MM.1S (cell line): ENCODE measurements at regions not wholly inside any gene's neighbourhood (a gene's known extent, or its start where the extent isn't known, plus 50 kb on each side); places are given as distances from the start of the nearest gene placed in this dataset.

ENCODE experiments used
- DNase-seq: peaks from one replicate; pipeline ENCODE4 v3.0.0-alpha.2; 2015
- H2AFZ ChIP-seq: fragments of 300-600 bp; sonication (generic); 2 replicates; pipeline ENCODE4 v1.6.0; 2016; ENCODE audit warnings: antibody characterized with exemption, low read length
- H3F3A ChIP-seq: fragments of 300-600 bp; sonication (generic); 2 replicates; pipeline ENCODE4 v1.6.1; 2016; ENCODE audit warnings: mild to moderate bottlenecking, antibody characterized with exemption, low read length, moderate library complexity, mixed read lengths; ENCODE audit not compliant: insufficient read depth
- H3K27ac ChIP-seq: fragments of 300-600 bp; sonication (generic); 2 replicates; pipeline ENCODE4 v1.5.1; 2016; ENCODE audit warnings: mild to moderate bottlenecking, low read length
- H3K27me3 ChIP-seq: fragments of 300-600 bp; sonication (generic); replicated peaks from 2 replicates; pipeline ENCODE4 v1.6.0; 2016; ENCODE audit warnings: low read length; ENCODE audit not compliant: insufficient read depth
- H3K36me3 ChIP-seq: fragments of 300-600 bp; sonication (generic); replicated peaks from 2 replicates; pipeline ENCODE4 v1.6.1; 2016; ENCODE audit warnings: mild to moderate bottlenecking, low read length, mixed read lengths; ENCODE audit not compliant: insufficient read depth
- H3K4me1 ChIP-seq: fragments of 300-600 bp; sonication (generic); 2 replicates; pipeline ENCODE4 v1.6.1; 2016; ENCODE audit warnings: low read length, mixed read lengths
- H3K4me2 ChIP-seq: fragments of 300-600 bp; sonication (generic); 2 replicates; pipeline ENCODE4 v1.6.0; 2016; ENCODE audit warnings: low read depth, low read length
- H3K4me3 ChIP-seq: fragments of 300-600 bp; sonication (generic); 2 replicates; pipeline ENCODE4 v1.5.1; 2016; ENCODE audit warnings: low read length, mixed read lengths
- H3K79me2 ChIP-seq: fragments of 300-600 bp; sonication (generic); 2 replicates; pipeline ENCODE4 v1.6.1; 2016; ENCODE audit warnings: mixed run types, low read length, mixed read lengths
- H3K9ac ChIP-seq: fragments of 300-600 bp; sonication (generic); 2 replicates; pipeline ENCODE4 v1.6.1; 2016; ENCODE audit warnings: low read length, mixed read lengths
- H3K9me2 ChIP-seq: fragments of 300-600 bp; sonication (generic); replicated peaks from 2 replicates; pipeline ENCODE4 v1.6.1; 2016; ENCODE audit warnings: mild to moderate bottlenecking, low read length, mixed read lengths; ENCODE audit not compliant: insufficient read depth
- H3K9me3 ChIP-seq: fragments of 300-600 bp; sonication (generic); replicated peaks from 2 replicates; pipeline ENCODE4 v1.6.1; 2016; ENCODE audit warnings: mild to moderate bottlenecking, low read length, mixed read lengths; ENCODE audit not compliant: insufficient read depth
- H4K20me1 ChIP-seq: fragments of 300-600 bp; sonication (generic); 2 replicates; pipeline ENCODE4 v1.6.1; 2016; ENCODE audit warnings: mild to moderate bottlenecking, low read length, moderate library complexity, mixed read lengths; ENCODE audit not compliant: insufficient read depth
- EZH2 ChIP-seq: fragments of 300-600 bp; sonication (generic); optimal IDR thresholded peaks from 2 replicates; pipeline ENCODE3; 2017; ENCODE audit warnings: low read depth, mild to moderate bottlenecking, antibody characterized with exemption, low read length, mixed read lengths
- EZH2phosphoT487 ChIP-seq: fragments of 300-600 bp; sonication (generic); IDR thresholded peaks from 2 replicates; pipeline ENCODE4 v1.6.1; 2018; ENCODE audit warnings: antibody characterized with exemption, low read length
- TF ChIP-seq, protein P1 (sequence below): fragments of 300-600 bp; sonication (generic); IDR thresholded peaks from 2 replicates; pipeline ENCODE4 v1.5.1; 2016; ENCODE audit warnings: antibody characterized with exemption, low read length, mixed read lengths

DNA sequence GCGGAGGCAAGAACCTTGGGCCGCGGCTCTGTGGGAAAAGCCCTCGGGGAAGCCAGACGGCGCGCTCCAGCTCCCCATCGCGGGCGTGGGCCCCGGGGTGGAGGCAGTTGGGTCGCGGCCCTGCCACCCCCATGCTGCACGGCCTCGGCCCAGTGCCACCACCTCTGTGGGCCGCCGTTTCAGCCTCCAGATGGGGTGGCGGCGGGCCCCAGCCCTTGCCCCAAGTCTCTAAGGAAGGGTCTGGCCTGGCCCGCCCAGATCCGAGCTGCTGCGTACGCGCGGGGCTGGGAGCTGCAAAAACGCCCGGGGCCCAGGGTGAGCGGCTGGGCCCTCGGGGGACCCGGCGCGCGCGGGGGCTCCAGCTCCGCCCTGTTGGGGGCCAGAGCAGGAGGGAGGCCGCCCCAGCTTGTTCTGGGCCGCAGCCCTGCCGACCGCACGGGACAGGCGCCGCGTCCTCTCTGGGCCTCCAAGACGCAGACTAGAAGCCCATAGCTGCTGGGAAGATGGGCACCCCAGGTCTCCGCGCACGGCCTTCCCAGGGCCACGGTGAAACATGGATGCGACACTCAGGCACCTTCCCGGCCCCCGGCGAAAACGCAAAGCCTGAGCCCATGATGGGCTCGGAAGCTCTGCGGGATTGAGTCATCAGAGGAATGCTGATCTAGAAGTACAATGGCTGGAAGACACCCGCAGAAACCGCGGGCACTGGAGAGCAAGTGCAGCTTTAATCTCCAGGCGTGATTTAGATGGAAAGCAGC is 110.1 kb downstream of the KCTD15 start:
- Histone ChIP-seq H2AFZ (no peak overlapping the region), H4K20me1 (no peaks in the 10 kb centered on the region), H3K4me2 (no peak overlapping the region), H3K9me2 (no peaks in the 10 kb centered on the region), H3K4me3 (no peak overlapping the region), H3F3A (no peaks in the 10 kb centered on the region), H3K9me3 (no peaks in the 10 kb centered on the region), H3K79me2 (no peaks in the 10 kb centered on the region), H3K36me3 (no peaks in the 10 kb centered on the region), H3K9ac (no peak overlapping the region), H3K27me3 (peaks cover 86% of the 10 kb centered on the region), H3K4me1 (no peaks in the 10 kb centered on the region), H3K27ac (no peak overlapping the region)
- TF ChIP-seq EZH2 (no peak), EZH2phosphoT487 (no peak)
- TF ChIP-seq, protein P1, sequence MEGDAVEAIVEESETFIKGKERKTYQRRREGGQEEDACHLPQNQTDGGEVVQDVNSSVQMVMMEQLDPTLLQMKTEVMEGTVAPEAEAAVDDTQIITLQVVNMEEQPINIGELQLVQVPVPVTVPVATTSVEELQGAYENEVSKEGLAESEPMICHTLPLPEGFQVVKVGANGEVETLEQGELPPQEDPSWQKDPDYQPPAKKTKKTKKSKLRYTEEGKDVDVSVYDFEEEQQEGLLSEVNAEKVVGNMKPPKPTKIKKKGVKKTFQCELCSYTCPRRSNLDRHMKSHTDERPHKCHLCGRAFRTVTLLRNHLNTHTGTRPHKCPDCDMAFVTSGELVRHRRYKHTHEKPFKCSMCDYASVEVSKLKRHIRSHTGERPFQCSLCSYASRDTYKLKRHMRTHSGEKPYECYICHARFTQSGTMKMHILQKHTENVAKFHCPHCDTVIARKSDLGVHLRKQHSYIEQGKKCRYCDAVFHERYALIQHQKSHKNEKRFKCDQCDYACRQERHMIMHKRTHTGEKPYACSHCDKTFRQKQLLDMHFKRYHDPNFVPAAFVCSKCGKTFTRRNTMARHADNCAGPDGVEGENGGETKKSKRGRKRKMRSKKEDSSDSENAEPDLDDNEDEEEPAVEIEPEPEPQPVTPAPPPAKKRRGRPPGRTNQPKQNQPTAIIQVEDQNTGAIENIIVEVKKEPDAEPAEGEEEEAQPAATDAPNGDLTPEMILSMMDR, result no peak
- no peak for DNase-seq

DNA sequence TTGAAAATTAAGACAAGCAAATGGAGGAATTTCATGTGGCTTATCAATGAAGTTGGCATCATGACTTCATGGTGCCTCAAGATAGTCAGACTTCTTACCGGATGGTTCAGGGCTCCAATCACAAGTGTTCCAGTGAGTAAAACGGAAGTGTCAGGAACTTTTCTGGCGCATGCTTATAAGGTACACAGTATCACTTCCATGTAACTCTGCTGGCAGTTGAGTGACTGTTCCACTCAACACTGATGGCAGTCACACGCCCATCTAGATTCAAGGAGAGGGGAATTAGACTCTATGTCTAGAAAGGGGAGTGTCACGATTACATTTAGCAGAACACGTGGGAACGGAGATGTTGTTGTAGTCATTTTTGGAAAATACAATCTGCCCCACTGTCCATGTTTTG is 114.3 kb downstream of the KCTD15 start:
- Histone ChIP-seq H3K9me2 (no peaks in the 10 kb centered on the region), H3K79me2 (no peaks in the 10 kb centered on the region), H3K36me3 (no peaks in the 10 kb centered on the region), H3K4me3 (no peak overlapping the region), H3K27ac (no peak overlapping the region), H3F3A (no peaks in the 10 kb centered on the region), H3K4me1 (no peaks in the 10 kb centered on the region), H3K4me2 (no peak overlapping the region), H2AFZ (no peak overlapping the region), H3K9me3 (no peaks in the 10 kb centered on the region), H3K9ac (no peak overlapping the region), H4K20me1 (no peaks in the 10 kb centered on the region), H3K27me3 (peaks cover 91% of the 10 kb centered on the region)
- TF ChIP-seq EZH2phosphoT487 (no peak), EZH2 (no peak)
- TF ChIP-seq, protein P1, result no peak
- DNase-seq, result no peak

DNA sequence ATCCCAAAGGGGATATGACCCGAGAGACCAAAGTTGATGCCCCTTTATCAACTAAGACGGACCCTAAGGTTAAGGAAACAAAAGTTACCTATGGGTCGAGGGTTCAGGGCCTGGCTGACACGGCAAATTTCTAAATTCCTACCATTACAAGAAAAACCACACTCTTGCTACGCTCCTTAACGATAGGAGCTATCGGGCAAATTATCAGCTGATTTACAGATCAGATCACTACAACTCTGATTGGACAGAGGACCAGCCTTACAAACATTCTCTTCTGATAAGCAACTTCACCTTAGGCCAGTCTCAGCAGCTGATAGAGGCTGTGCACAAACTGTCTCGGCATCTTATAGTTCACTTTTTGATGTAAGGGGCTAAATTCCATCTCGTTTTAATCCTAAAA is 117.9 kb downstream of the KCTD15 start:
- Histone ChIP-seq H3K27ac (no peak overlapping the region), H3K79me2 (no peaks in the 10 kb centered on the region), H3K9me2 (no peaks in the 10 kb centered on the region), H3K4me3 (no peak overlapping the region), H3K36me3 (no peaks in the 10 kb centered on the region), H2AFZ (no peak overlapping the region), H3K9ac (no peak overlapping the region), H4K20me1 (no peaks in the 10 kb centered on the region), H3K27me3 (peaks cover 67% of the 10 kb centered on the region), H3K4me2 (no peak overlapping the region), H3K4me1 (no peaks in the 10 kb centered on the region), H3K9me3 (no peaks in the 10 kb centered on the region), H3F3A (no peaks in the 10 kb centered on the region)
- no peak for DNase-seq
- TF ChIP-seq, protein P1, result no peak
- TF ChIP-seq EZH2phosphoT487, result no peak
- no peak for TF ChIP-seq EZH2
